ENCODE measurements at regions not wholly inside any gene's neighbourhood (a gene's known extent, or its start where the extent isn't known, plus 50 kb on each side); places are given as distances from the start of the nearest gene placed in this dataset.

- DNase-seq = no peak
Measured at GRCh38 chr22:49295851-49296560, 531.7 kb downstream of the BRD1 start.

GRCh38 chr22:49295465-49295743 is 532.3 kb downstream of the BRD1 start:
- no peak for DNase-seq

- DNase-seq = no peak
Measured at GRCh38 chr22:49294656-49295464, 532.8 kb downstream of the BRD1 start.

GRCh38 chr22:49292909-49293308 is 534.8 kb downstream of the BRD1 start:
- DNase-seq = no peak

- DNase-seq = no peak
Measured at GRCh38 chr22:49291781-49292180, 535.9 kb downstream of the BRD1 start.

GRCh38 chr22:49291169-49291568 is 536.5 kb downstream of the BRD1 start:
- DNase-seq = no peak

GRCh38 chr22:49290711-49291110 is 537.0 kb downstream of the BRD1 start:
- DNase-seq = no peak

- no peak for DNase-seq
Measured at GRCh38 chr22:49289822-49290679, 537.6 kb downstream of the BRD1 start.

- DNase-seq = no peak
Measured at GRCh38 chr22:49286181-49286760, 541.4 kb downstream of the BRD1 start.

GRCh38 chr22:49284931-49285330 is 542.7 kb downstream of the BRD1 start:
- no peak for DNase-seq

GRCh38 chr22:49284056-49284784 is 543.5 kb downstream of the BRD1 start:
- no peak for DNase-seq

GRCh38 chr22:49282596-49282995 is 545.1 kb downstream of the BRD1 start:
- no peak for DNase-seq

GRCh38 chr22:49281467-49282340 is 546.0 kb downstream of the BRD1 start:
- no peak for DNase-seq

- no peak for DNase-seq
Measured at GRCh38 chr22:49278340-49278739, 549.3 kb downstream of the BRD1 start.

- DNase-seq = no peak
Measured at GRCh38 chr22:49276567-49276966, 551.1 kb downstream of the BRD1 start.

GRCh38 chr22:49274754-49275380 is 552.8 kb downstream of the BRD1 start:
- DNase-seq = no peak

- no peak for DNase-seq
Measured at GRCh38 chr22:49272546-49273125, 555.0 kb downstream of the BRD1 start.

GRCh38 chr22:49271831-49272230 is 555.8 kb downstream of the BRD1 start:
- DNase-seq = no peak

- DNase-seq = no peak
Measured at GRCh38 chr22:49271369-49271727, 556.3 kb downstream of the BRD1 start.

- DNase-seq = no peak
Measured at GRCh38 chr22:49270595-49271368, 556.9 kb downstream of the BRD1 start.

All from stimulated activated CD4-positive, alpha-beta T cell treated with anti-CD3 and anti-CD28 coated beads, Interleukin-12 subunit alpha, Interleukin-12 subunit beta, amount 100 ng/mL, for 4 hours (primary cell).